RWPE2 (cell line): ENCODE measurements at regions not wholly inside any gene's neighbourhood (a gene's known extent, or its start where the extent isn't known, plus 50 kb on each side); places are given as distances from the start of the nearest gene placed in this dataset.

Experiments
- ATAC-seq: fragments of 200-7000 bp; cut with Tn5 transposase; 3 replicates; pipeline ENCODE4 v1.9.1; 2021; ENCODE audit warnings: low read depth
- DNase-seq: peaks from one replicate; pipeline ENCODE4 v3.0.0-alpha.2; 2020; ENCODE audit warnings: low spot score
- H3K27ac ChIP-seq: fragments of 450-650 bp; 2 replicates; pipeline ENCODE4 v1.5.1; 2017; ENCODE audit warnings: mild to moderate bottlenecking; ENCODE audit not compliant: poor library complexity, severe bottlenecking
- H3K27me3 ChIP-seq: fragments of 250-450 bp; sonication (Bioruptor Pico); 2 replicates; pipeline ENCODE4 v1.5.1; 2021; ENCODE audit warnings: mild to moderate bottlenecking, moderate library complexity; ENCODE audit not compliant: insufficient read depth, poor library complexity, severe bottlenecking
- H3K36me3 ChIP-seq: fragments of 250-450 bp; sonication (Bioruptor Pico); 2 replicates; pipeline ENCODE4 v1.5.1; 2020; ENCODE audit warnings: low read depth, mild to moderate bottlenecking, moderate library complexity
- H3K4me1 ChIP-seq: fragments of 250-450 bp; sonication (Bioruptor Pico); 2 replicates; pipeline ENCODE4 v1.5.1; 2021; ENCODE audit warnings: mild to moderate bottlenecking, moderate library complexity; ENCODE audit not compliant: insufficient read depth, poor library complexity, severe bottlenecking
- H3K4me3 ChIP-seq: fragments of 250-450 bp; sonication (Bioruptor Pico); 2 replicates; pipeline ENCODE4 v1.5.1; 2021; ENCODE audit warnings: mild to moderate bottlenecking, moderate library complexity; ENCODE audit not compliant: severe bottlenecking
- H3K9me3 ChIP-seq: fragments of 250-450 bp; sonication (Bioruptor Pico); 2 replicates; pipeline ENCODE4 v1.5.1; 2021; ENCODE audit warnings: mild to moderate bottlenecking, moderate library complexity; ENCODE audit not compliant: severe bottlenecking
- TF ChIP-seq, protein P1 (sequence below): fragments of 450-650 bp; IDR thresholded peaks from one replicate; pipeline ENCODE4 v1.5.1; 2017; ENCODE audit warnings: mild to moderate bottlenecking, moderate library complexity; ENCODE audit not compliant: poor library complexity, severe bottlenecking

GRCh38 chr2:71941726-71942525 is 205.7 kb downstream of the CYP26B1 start:
- Histone ChIP-seq H3K27me3 (no peaks in the 10 kb centered on the region), H3K4me3 (no peak overlapping the region), H3K9me3 (no peaks in the 10 kb centered on the region), H3K27ac (no peak overlapping the region), H3K4me1 (no peaks in the 10 kb centered on the region), H3K36me3 (no peaks in the 10 kb centered on the region)
- TF ChIP-seq, protein P1, sequence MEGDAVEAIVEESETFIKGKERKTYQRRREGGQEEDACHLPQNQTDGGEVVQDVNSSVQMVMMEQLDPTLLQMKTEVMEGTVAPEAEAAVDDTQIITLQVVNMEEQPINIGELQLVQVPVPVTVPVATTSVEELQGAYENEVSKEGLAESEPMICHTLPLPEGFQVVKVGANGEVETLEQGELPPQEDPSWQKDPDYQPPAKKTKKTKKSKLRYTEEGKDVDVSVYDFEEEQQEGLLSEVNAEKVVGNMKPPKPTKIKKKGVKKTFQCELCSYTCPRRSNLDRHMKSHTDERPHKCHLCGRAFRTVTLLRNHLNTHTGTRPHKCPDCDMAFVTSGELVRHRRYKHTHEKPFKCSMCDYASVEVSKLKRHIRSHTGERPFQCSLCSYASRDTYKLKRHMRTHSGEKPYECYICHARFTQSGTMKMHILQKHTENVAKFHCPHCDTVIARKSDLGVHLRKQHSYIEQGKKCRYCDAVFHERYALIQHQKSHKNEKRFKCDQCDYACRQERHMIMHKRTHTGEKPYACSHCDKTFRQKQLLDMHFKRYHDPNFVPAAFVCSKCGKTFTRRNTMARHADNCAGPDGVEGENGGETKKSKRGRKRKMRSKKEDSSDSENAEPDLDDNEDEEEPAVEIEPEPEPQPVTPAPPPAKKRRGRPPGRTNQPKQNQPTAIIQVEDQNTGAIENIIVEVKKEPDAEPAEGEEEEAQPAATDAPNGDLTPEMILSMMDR: no peak
- DNase-seq: no peak
- no peak for ATAC-seq

- H3K9me3 ChIP-seq: no peaks in the 10 kb centered on the region
- DNase-seq: no peak
- TF ChIP-seq, protein P1: no peak
- no peaks in the 10 kb centered on the region for H3K36me3 ChIP-seq
- H3K4me1 ChIP-seq: no peaks in the 10 kb centered on the region
- no peak for ATAC-seq
- no peak overlapping the region for H3K4me3 ChIP-seq
- H3K27ac ChIP-seq: no peak overlapping the region
- H3K27me3 ChIP-seq: no peaks in the 10 kb centered on the region
Measured at GRCh38 chr2:71940695-71941094, 207.0 kb downstream of the CYP26B1 start.

- Histone ChIP-seq H3K9me3 (no peaks in the 10 kb centered on the region), H3K27ac (no peak overlapping the region), H3K36me3 (no peaks in the 10 kb centered on the region), H3K4me3 (no peak overlapping the region), H3K4me1 (no peaks in the 10 kb centered on the region), H3K27me3 (no peaks in the 10 kb centered on the region)
- no peak for DNase-seq
- ATAC-seq: no peak
- TF ChIP-seq, protein P1: no peak
Measured at GRCh38 chr2:71939588-71940535, 207.8 kb downstream of the CYP26B1 start.

GRCh38 chr2:71938659-71939587 is 208.7 kb downstream of the CYP26B1 start:
- Histone ChIP-seq H3K4me3 (no peak overlapping the region), H3K9me3 (no peaks in the 10 kb centered on the region), H3K27me3 (no peaks in the 10 kb centered on the region), H3K36me3 (no peaks in the 10 kb centered on the region), H3K4me1 (no peaks in the 10 kb centered on the region), H3K27ac (no peak overlapping the region)
- no peak for ATAC-seq
- no peak for DNase-seq
- TF ChIP-seq, protein P1: no peak
